ENCODE measurements at regions not wholly inside any gene's neighbourhood (a gene's known extent, or its start where the extent isn't known, plus 50 kb on each side); places are given as distances from the start of the nearest gene placed in this dataset.
"Not testable (repeated sequence)": the region's sequence is repeated elsewhere in the genome, so short reads cannot be mapped to it uniquely, and the experiment has no call there.

DNA sequence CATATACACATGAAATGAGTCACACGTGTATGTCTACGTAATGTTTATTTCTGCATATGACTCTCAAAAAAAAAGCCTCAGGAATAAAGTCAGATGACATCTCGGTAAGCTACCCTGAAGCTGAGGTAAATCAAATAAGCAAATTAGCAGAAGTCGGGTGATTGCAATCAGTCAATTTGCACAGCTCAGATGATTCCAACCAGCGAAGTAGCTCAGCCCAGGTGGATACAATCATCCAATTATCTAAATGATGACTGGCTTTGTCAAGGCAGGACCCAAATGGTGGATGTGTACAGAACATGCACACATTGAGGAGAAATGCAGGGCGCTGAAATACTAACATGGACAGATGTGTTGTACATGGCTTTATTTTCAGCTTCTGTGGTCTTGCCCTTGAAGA is 148.5 kb downstream of the ZNF486 start:
- H3K4me2 ChIP-seq (ENCODE audit: insufficient read depth, low read length), result no peak overlapping the region
- H3K4me1 ChIP-seq (ENCODE audit: insufficient read depth, low read length), result no peaks in the 10 kb centered on the region
- H3K9ac ChIP-seq (ENCODE audit: low read depth, low read length), result no peak overlapping the region
- H3K27me3 ChIP-seq (ENCODE audit: insufficient read depth, low read length, poor library complexity), result no peaks in the 10 kb centered on the region
- no peaks in the 10 kb centered on the region for H3K9me3 ChIP-seq (ENCODE audit: insufficient read depth, low read length, severe bottlenecking)
- H3K79me2 ChIP-seq (ENCODE audit: insufficient read depth, low read length), result no peaks in the 10 kb centered on the region
- TF ChIP-seq, protein P1, sequence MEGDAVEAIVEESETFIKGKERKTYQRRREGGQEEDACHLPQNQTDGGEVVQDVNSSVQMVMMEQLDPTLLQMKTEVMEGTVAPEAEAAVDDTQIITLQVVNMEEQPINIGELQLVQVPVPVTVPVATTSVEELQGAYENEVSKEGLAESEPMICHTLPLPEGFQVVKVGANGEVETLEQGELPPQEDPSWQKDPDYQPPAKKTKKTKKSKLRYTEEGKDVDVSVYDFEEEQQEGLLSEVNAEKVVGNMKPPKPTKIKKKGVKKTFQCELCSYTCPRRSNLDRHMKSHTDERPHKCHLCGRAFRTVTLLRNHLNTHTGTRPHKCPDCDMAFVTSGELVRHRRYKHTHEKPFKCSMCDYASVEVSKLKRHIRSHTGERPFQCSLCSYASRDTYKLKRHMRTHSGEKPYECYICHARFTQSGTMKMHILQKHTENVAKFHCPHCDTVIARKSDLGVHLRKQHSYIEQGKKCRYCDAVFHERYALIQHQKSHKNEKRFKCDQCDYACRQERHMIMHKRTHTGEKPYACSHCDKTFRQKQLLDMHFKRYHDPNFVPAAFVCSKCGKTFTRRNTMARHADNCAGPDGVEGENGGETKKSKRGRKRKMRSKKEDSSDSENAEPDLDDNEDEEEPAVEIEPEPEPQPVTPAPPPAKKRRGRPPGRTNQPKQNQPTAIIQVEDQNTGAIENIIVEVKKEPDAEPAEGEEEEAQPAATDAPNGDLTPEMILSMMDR (IDR thresholded peaks at IDR 0.05; ENCODE audit: borderline replicate concordance, extremely low read depth, low read length, poor library complexity, severe bottlenecking), result no peak
- TF ChIP-seq EZH2 (IDR thresholded peaks at IDR 0.05; ENCODE audit: borderline replicate concordance, low read depth, low read length, severe bottlenecking), result no peak
- no peak overlapping the region for H3K27ac ChIP-seq (ENCODE audit: low read length)
- H4K20me1 ChIP-seq (ENCODE audit: insufficient read depth, low read length), result no peaks in the 10 kb centered on the region
- no peaks in the 10 kb centered on the region for H3K36me3 ChIP-seq (ENCODE audit: insufficient read depth, low read length)
- H2AFZ ChIP-seq (ENCODE audit: low read depth, low read length), result no peak overlapping the region
- H3K4me3 ChIP-seq (ENCODE audit: low read depth in 1 of 2, low read length in 2 of 2), result no peak overlapping the region
- ATAC-seq (ENCODE audit: insufficient read depth, low read depth), result no peak
- DNase-seq, result no peak

DNA sequence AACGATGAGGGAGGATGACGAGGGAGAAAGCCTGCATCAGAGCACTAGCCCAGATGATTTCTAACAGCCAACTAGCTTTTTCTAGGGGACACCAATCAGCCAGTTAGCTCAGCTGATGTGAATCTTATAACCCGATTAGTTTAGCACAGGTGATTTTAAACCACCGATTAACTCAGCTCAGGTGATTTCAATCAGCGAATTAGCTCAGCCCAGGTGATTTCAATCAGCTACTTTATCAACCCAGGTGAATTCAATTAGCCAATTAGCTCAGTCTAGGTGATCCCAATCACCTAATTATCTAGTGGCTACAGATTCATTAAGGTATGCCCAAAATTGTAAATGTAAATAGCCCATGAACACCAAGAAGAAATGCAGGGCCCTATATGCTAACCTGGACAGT is 146.9 kb downstream of the ZNF486 start:
- Histone ChIP-seq H3K9me3 (ENCODE audit: insufficient read depth, low read length, severe bottlenecking) (no peaks in the 10 kb centered on the region), H3K4me1 (ENCODE audit: insufficient read depth, low read length) (no peaks in the 10 kb centered on the region), H4K20me1 (ENCODE audit: insufficient read depth, low read length) (no peaks in the 10 kb centered on the region), H3K79me2 (ENCODE audit: insufficient read depth, low read length) (no peaks in the 10 kb centered on the region), H3K27me3 (ENCODE audit: insufficient read depth, low read length, poor library complexity) (no peaks in the 10 kb centered on the region), H3K4me2 (ENCODE audit: insufficient read depth, low read length) (no peak overlapping the region), H3K36me3 (ENCODE audit: insufficient read depth, low read length) (no peaks in the 10 kb centered on the region), H3K9ac (ENCODE audit: low read depth, low read length) (no peak overlapping the region), H3K27ac (ENCODE audit: low read length) (no peak overlapping the region), H2AFZ (ENCODE audit: low read depth, low read length) (no peak overlapping the region), H3K4me3 (ENCODE audit: low read depth in 1 of 2, low read length in 2 of 2) (no peak overlapping the region)
- DNase-seq (no peak), ATAC-seq (ENCODE audit: insufficient read depth, low read depth) (no peak)
- TF ChIP-seq, protein P1 (IDR thresholded peaks at IDR 0.05; ENCODE audit: borderline replicate concordance, extremely low read depth, low read length, poor library complexity, severe bottlenecking), result no peak
- TF ChIP-seq EZH2 (IDR thresholded peaks at IDR 0.05; ENCODE audit: borderline replicate concordance, low read depth, low read length, severe bottlenecking), result no peak

DNA sequence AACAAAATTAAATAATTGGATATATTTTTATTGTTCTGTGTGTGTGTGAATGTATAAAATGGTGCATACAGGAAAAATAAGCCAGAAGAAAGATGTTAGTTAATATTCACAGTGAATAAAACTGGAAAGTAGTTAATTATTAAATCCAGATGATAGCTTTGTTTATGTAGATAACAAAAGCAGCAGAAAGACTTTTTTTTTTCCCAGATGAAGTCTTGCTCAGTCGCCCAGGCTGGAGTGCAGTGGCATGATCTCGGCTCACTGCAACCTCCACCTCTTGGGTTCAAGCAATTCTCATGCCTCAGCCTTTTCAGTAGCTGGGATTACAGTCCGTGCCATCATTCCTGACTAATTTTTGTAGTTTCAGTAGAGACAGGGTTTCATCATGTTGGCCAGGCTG is 140.1 kb downstream of the ZNF486 start:
- Histone ChIP-seq H2AFZ (ENCODE audit: low read depth, low read length) (no peak overlapping the region), H4K20me1 (ENCODE audit: insufficient read depth, low read length) (no peaks in the 10 kb centered on the region), H3K4me1 (ENCODE audit: insufficient read depth, low read length) (no peaks in the 10 kb centered on the region), H3K4me2 (ENCODE audit: insufficient read depth, low read length) (no peak overlapping the region), H3K27me3 (ENCODE audit: insufficient read depth, low read length, poor library complexity) (no peaks in the 10 kb centered on the region), H3K4me3 (ENCODE audit: low read depth in 1 of 2, low read length in 2 of 2) (no peak overlapping the region), H3K9me3 (ENCODE audit: insufficient read depth, low read length, severe bottlenecking) (no peaks in the 10 kb centered on the region), H3K36me3 (ENCODE audit: insufficient read depth, low read length) (no peaks in the 10 kb centered on the region), H3K79me2 (ENCODE audit: insufficient read depth, low read length) (no peaks in the 10 kb centered on the region), H3K9ac (ENCODE audit: low read depth, low read length) (no peak overlapping the region), H3K27ac (ENCODE audit: low read length) (no peak overlapping the region)
- TF ChIP-seq, protein P1 (IDR thresholded peaks at IDR 0.05; ENCODE audit: borderline replicate concordance, extremely low read depth, low read length, poor library complexity, severe bottlenecking), result no peak
- TF ChIP-seq EZH2 (IDR thresholded peaks at IDR 0.05; ENCODE audit: borderline replicate concordance, low read depth, low read length, severe bottlenecking), result no peak
- no peak for DNase-seq
- no peak for ATAC-seq (ENCODE audit: insufficient read depth, low read depth)

DNA sequence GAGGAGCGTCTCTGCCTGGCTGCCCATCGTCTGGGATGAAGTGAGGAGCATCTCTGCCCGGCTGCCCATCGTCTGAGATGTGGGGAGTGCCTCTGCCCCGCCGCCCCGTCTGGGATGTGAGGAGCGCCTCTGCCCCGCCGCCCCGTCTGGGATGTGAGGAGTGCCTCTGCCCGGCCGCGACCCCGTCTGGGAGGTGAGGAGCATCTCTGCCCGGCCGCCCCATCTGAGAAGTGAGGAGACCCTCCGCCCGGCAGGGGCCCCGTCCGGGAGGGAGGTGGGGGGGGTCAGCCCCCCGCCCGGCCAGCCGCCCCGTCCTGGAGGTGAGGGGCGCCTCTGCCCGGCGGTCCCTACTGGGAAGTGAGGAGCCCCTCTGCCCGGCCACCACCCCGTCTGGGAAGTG is 129.3 kb downstream of the ZNF486 start:
- H3K36me3 ChIP-seq (ENCODE audit: insufficient read depth, low read length); ATAC-seq (ENCODE audit: insufficient read depth, low read depth); H3K9ac ChIP-seq (ENCODE audit: low read depth, low read length); H3K27me3 ChIP-seq (ENCODE audit: insufficient read depth, low read length, poor library complexity); DNase-seq; H3K4me3 ChIP-seq (ENCODE audit: low read depth in 1 of 2, low read length in 2 of 2); H4K20me1 ChIP-seq (ENCODE audit: insufficient read depth, low read length); H3K4me1 ChIP-seq (ENCODE audit: insufficient read depth, low read length); H3K27ac ChIP-seq (ENCODE audit: low read length); H3K4me2 ChIP-seq (ENCODE audit: insufficient read depth, low read length); H2AFZ ChIP-seq (ENCODE audit: low read depth, low read length); H3K9me3 ChIP-seq (ENCODE audit: insufficient read depth, low read length, severe bottlenecking); H3K79me2 ChIP-seq (ENCODE audit: insufficient read depth, low read length): not testable (repeated sequence)

All from DND-41 (cell line).